ENCODE measurements at regions not wholly inside any gene's neighbourhood (a gene's known extent, or its start where the extent isn't known, plus 50 kb on each side); places are given as distances from the start of the nearest gene placed in this dataset.

DNA sequence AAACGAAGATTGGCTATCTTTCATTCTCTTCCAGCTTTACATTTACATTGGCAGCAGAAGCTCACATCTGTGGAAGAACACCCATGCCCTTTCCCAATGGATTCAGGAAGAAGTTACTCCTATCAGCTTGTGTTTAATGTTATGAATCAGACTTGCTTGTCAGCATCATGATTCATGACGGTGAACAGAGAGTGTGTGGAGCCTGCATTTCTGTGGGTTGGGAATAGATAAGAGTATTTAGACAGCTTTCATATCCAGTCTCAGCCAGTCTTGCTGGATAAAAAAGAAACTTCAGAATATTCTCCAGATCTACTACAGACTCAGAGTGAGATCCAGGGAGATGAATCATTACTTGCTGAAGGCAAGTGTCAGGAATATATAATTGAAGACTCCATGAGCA lies 812.9 kb upstream of the ZNF608 start:
- peak; percentile 78 for DNase-seq (ENCODE audit: low read depth)

DNA sequence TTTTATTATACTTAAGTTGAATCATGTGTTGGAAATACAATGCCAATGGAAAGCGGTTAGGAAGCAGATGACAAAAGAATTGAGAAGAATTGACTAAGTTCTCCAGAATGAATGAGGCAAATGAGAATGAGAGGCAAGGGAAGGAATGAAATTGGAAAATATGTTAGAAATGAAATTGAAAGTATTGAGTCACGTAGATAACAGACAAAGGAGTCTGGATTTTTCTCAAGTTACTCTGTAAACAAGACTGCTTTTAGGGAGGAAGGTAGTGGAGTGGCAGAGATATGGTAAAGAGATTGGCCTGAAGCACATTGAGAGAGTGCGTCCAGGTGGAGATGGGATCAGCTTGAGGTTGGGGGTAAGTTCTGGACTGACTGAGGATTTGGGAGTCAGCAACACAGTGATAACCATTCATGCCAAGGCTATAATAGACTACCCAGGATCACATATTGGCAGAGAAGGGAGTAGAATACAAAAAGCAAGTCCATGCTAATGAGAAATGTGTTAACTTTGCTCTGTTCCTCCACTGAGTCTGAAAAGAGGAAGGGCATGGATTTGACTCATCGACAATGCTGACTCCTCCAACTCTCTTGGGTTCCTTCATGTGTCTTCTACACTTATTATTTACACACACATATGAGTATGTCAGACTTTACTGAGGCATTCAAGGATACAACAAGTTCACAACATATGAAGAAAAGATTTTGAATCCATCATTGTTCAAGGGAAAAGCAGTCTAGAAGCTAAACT lies 814.2 kb upstream of the ZNF608 start:
- no peak for DNase-seq (ENCODE audit: low read depth)

DNA sequence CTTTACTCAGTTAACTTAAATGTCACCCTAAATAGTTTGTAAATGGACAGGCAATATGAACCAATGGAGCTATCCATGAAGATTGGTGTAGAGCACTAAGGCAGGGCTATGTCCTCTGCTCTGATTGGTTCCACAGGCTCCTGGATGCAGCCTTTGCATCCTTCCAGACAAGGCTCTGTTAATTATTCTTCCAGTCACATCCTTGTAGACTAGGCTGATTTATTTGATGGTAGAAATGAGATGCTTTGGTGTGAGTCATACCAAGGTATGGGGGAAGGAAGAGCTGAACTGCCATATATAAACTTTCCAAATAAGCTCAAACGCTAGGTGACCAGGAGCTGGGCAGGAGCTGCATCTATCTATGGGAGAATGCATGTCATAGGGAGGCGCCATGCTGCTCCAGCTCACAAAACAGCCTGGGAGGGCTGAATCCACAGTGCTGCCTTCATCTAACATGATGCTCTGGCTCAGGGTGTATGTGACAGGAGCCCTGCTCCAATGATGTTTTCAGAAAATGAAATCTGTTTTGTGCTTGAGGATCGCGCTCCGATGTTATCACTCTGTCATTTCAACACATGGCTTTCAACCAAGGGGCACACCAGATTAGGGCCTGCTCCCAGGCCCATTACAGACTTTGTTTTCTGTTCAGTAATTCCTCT lies 818.0 kb upstream of the ZNF608 start:
- DNase-seq (ENCODE audit: low read depth), result no peak

DNA sequence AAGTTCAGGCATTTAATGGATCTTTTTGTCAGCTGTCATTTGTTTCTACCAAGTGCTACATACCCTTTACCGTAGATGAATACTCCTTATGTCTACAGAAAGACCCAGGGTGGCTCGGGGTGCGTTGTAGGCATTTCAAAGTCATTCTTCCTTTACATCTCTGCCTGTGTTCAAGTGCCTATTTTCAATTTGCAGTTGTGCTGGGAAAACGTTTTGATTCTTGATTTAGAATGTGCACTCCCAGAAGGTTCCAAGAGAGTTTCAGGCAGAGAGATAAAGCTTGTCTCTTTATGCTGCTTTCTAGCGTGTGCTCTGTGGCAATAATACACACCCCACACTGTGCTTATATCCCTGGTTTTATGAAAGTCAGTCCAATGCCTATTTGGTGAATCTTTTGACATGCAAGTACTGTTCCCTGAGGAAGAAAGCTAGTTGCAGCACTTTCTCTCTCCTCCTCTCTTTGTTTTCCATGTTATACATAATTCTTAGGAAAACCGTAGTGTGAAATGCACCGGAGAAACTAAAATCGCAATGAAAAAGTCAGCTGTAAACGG lies 828.1 kb upstream of the ZNF608 start:
- DNase-seq (ENCODE audit: low read depth), result no peak

DNA sequence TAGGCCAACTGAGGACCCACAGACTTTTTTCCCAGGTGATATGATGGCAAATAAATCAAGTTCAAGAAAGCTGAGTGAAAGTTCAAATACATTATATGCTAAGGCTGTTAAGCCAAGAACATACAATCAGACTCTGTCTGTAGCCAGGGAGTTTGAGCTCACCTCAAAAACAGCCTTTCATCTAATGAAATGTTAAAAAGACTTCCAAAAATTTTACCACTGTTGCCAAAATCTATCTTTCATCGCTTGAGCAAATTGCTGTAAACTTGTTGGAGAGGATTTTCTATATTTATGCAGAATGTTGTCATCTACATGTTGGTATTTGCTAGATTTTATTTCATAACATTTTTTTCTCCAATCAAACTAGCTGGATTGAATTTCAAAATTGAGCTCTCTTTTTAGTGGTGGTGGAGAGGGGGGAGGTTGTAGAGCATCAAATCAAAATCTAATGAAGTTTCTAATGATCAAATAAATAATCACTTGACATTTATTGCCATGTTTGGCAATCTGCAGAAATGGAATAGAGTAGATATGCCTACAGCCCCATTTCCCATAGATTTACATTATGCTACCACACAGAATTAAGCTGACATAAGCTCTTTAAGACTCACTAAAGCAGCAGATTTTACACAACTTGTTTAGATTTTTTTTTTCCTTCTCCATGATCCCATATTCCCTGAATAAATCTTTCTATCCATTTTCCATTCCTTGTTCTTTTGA lies 828.9 kb upstream of the ZNF608 start:
- no peak for DNase-seq (ENCODE audit: low read depth)

DNA sequence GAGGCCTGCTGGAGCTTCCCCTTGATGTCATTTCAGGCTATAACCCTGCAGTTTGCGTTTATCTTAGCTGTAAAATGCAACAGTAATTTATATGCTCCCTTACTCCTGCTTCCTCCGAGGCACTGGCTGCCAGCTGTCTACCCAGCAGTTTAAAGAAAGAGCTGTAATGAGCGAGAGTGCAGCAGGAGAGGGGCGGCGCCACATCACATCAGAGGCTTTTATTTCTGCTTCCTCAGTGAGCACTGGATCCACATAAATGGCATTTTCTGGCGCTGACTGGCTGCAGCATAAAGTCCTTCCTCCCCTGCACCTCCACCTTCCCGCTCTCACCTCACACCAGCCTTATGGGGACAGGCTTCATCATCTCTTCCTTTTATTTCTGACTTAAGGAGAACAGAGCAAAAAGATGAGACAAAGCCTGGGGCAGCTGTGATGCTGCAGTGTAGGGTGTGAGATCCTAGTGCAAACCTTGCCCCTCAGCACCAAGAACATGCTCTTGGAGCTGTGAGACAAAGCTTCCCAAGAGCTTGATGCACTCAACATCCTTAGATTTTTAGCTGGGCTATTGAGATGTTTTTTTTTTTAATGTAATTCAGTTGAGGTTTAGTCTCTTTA lies 829.6 kb upstream of the ZNF608 start:
- DNase-seq (ENCODE audit: low read depth), result no peak

DNA sequence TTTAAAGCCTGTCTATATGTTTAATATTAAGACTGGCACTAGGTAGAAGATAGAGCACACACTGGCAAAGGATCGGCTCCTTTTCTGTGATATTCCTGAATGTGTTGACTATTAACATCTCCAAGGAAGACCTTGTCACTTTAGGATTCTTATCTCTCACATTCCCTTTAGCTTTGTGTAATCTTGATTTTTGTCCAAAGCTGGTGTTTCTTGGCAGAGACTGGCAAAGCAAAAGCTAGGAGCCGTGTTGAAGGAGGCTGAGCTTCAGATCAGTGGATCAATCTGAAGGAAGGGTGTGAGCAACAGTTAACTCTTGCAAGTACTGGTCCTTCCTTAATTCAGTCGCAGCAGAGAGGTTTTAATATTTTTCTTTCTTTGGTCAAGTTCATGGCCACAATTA lies 830.4 kb upstream of the ZNF608 start:
- no peak for DNase-seq (ENCODE audit: low read depth)

DNA sequence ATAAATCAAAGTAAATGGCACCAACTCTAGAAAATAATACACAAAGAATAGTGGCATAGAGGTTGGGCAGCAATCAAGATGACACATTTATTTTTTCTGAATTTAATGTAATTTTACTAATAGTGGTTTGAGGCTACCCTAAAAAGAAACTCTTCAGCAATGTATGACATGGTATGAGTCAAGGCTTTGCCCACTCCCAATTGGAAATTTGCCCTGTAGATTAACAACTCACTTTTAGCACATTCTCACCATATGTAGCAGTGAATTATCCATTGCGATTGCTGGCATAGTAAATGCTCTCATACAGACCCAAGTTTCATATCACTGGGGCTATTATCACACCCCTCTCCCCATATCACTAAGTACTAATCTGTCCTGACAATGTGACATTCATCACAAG lies 832.1 kb upstream of the ZNF608 start:
- DNase-seq (ENCODE audit: low read depth), result no peak

DNA sequence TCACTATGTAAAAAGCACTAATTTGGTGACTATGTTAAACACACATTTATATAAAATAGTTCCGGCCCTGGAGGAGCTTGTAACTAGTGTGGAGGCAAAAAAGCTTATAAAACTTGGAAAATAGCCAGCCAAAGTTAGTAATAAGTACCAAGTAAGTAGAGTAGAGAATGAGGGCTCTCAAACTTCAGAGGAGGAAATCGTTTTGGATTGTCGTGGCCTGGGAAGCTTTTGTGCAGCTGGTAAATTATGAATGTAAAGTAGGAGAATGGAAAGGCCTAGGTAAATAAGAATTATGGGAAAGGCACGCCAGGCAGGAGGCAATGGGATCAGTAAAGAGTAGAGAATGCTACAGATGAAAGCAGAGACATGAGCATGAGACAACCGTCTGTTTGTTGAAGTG lies 832.7 kb upstream of the ZNF608 start:
- DNase-seq (ENCODE audit: low read depth), result no peak

DNA sequence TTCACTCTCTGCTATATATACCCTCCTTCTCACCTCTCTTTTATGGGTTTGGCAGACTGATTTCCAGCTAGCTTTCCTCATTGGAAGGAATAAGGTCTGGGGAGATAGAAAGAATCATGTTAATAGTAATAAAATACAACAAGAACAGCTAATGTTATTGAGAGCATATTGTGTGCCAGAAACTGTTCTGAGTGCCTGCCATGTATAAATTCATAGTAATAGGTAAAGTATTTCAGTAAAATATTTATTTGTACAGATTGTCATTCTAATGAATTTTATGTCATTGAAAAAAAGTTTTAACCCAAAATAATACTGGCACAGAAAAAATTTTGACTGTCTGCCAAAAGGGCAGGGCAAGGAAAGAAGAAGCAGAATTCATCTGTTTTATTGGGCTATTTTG lies 834.9 kb upstream of the ZNF608 start:
- DNase-seq (ENCODE audit: low read depth), result no peak

DNA sequence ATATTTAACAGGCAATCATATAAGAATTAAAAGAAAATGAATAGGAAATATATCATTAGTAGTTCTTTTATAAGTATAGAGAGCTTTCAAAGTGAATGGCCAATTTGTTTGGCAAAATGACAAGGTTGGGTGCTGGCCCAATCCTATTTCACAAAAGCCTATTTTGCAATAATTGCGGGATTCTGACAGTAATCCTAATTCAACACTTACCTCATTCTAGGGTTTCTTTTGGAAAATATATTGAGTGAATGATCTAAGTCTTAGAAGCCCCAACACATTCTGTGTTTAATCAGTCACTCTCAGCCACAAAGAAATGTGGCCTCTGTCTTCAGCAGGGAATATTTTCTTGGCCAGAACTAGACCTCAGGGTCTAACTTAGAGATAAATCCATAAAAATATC lies 835.9 kb upstream of the ZNF608 start:
- peak; percentile 58 for DNase-seq (ENCODE audit: low read depth)

DNA sequence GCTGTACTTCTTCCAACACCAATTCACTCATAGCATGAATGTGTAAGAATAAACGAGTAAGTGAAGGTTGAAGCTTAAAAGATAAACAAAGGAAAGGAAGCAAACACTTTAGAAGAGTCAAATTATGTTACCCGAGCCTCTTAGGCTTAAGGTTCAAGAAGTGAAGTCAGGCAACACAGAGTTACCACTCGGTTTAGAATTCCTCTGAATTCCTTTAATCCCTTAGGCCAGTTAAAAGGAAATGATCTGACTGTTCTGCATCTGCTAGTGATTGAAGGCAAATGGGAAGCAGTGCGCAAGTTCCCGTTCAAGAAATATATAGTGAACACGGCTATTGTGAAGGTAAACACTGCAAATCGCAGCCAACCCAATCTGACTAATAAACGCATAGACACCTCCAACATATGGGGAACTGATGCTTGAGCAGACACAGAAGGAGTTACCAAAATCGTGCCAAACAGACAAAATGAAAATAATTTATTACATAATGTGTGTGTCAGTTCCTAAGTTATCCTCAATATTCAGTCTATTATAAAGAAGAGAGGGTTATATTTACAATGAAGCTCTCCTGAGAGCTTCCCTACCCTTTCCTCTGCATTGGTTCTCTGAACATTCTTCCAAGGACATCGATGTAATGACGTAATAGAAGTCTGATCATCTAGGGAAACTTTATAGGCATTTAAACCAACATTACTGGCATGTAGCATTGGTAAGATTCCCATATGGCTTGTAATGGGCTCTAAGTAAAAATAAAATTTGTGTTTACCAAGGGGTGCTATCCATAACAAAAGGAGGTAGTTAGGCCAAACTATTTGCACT lies 837.1 kb upstream of the ZNF608 start:
- no peak for DNase-seq (ENCODE audit: low read depth)

DNA sequence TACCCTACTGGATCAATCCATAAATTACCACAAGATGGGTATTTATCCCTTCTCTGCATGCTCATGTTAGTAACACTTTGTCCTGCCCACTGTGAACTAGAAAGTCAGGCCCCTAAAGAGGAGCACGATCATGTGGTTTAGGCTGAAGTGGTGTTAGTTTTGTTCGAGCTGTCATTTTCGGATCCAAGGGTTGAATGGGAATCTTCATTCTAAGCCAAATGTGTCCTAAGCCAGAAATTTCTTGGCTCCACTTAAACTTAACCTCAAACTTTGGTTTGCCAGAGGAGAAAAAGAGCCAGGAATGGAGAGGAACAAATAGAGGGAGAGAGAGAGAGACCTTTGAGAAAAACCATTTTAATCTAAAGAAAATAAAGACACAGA lies 837.7 kb upstream of the ZNF608 start:
- DNase-seq (ENCODE audit: low read depth), result peak; percentile 58

DNA sequence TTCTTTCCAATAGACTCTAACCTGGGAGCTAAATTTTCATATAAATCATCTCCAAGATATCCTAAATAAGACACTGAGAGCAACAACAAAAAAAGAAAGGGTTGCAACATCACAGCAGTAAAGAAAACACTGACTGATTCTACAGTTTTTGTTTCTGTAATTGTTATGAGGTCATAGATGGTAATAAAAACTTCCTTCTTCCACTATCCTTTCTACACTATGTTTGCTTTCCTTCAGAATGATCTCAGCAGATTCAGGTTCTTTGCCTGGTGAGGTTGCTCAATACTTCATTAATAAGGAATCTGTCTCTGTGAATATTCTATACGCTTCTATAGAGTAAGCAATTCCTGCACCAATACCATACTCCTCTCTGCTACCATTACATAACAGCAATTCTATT lies 835.6 kb upstream of the GRAMD2B start:
- DNase-seq (ENCODE audit: low read depth), result no peak

DNA sequence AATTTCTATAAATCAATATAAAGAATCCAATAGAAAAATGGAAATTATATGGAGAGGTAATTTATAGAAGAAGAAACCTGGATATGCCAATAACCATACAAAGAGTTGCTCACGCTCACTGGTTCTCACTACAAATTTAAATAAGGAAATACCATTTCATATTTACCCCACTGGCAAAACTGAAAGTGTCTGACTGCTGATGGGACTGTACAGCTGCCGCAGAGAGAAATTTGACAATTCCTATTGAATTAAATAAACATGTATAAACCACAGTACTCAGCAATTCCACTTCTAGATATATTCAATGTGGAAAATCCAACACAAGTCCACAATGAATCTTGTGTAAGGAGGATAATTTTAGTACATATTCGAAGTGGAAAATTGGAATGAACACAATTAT lies 830.4 kb upstream of the GRAMD2B start:
- DNase-seq (ENCODE audit: low read depth), result no peak

DNA sequence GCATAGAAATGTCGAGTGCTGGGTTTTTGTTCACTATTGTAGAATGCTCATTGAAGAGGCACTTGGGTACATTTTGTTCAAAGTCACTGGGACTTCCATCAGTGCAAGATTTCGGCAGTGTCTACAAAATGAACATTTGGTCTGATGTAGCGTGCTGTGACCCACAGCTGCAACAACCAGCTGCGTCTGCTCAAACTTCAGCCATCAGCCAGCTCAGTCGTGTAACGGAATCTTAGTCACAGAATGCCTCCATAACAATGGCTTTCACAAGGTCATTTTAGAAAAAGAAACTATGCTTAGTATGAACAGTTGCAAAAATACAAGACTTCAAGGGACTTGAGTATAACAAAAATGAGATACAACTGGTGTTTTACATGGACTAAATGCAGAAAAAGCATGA lies 828.1 kb upstream of the GRAMD2B start:
- no peak for DNase-seq (ENCODE audit: low read depth)

DNA sequence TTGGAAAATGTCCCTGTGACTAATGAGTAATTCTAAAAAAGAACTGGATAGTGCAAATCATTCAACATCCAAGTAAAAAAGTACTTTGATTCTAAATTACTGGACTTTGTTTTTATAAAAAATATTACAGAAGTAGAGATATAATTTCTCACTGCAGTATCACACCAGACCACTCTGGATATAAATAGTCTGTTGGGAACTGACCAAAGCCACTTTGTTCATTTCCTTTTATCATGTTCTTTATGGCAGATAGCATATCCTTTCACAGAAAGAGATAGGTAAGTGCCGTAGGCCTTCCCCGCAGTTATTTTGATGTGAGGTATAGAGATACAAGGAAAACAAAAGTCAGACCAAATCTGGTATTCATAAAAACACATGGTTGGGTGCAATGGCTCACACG lies 827.4 kb upstream of the GRAMD2B start:
- DNase-seq (ENCODE audit: low read depth), result no peak

DNA sequence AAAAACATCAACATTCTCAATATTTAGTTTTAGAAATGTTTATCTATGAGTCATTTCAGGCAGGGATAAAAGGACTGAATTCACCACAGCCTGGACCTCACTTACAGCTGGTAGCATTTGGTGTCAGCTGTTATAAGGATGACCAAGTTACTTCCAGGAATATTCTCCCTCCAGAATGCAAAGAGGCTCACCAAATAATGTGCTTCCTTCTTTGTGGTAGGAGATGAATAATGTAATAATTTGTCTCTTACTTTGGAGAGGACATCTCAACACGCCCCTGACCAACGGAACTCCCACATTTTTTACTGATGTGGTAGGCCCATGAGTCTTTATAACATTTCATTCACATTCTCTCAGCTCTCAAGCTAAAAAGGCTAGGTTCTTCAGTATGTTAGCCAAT lies 825.9 kb upstream of the GRAMD2B start:
- peak; percentile 43 for DNase-seq (ENCODE audit: low read depth)

DNA sequence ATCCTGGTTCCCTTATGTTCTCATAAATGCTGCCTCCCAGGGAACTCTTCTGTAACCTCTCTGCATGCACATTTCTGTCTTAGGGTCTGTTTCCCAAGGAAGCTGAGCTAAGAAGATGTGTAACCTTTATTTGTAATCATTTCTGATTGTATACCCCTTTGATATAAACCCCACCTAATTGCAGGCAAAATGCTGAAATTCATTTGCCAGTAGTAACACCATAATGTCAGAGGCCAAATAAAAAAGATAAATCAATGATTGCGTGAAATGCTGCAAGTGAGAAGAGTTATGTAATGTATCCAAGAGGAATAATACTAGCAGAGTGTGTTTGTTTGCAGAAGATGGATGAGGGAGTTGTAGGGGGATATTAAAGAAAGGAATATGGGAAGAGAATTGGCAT lies 822.6 kb upstream of the GRAMD2B start:
- no peak for DNase-seq (ENCODE audit: low read depth)

DNA sequence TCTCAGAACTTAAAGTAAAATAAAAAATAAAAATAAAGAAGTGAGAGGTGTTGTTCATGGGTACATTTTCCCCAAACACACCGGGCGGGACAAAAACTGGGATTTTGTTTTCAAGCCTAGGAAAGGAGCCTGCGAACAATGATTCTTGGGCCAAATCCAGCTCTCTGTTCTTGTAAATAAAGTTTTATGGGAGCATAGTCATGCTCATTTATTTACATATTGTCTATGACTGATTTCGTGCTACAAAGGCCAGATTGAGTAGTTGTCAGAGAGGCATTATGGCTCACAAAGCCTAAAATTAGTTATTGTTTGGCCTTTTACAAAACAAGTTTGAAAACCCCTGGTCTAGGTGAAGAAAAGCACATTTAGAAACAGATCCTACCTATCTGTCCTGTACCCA lies 821.0 kb upstream of the GRAMD2B start:
- no peak for DNase-seq (ENCODE audit: low read depth)

DNA sequence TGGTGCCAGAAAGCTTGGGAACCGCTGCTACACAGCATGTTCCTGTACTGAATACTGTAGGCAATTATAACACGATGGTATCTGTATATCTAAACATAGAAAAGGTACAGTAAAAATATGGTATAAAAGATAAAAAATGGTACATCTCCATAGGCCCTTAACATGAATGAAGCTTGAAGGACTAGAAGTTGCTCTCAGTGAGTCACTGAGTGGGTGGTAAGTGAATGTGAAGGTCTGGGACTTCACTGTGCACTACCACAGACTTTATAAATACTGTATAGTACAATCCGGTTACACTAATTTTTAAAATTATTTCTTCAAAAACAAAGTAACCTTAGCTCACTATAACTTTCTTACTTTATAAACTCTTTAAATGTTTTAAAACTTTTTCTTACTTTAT lies 819.9 kb upstream of the GRAMD2B start:
- no peak for DNase-seq (ENCODE audit: low read depth)

DNA sequence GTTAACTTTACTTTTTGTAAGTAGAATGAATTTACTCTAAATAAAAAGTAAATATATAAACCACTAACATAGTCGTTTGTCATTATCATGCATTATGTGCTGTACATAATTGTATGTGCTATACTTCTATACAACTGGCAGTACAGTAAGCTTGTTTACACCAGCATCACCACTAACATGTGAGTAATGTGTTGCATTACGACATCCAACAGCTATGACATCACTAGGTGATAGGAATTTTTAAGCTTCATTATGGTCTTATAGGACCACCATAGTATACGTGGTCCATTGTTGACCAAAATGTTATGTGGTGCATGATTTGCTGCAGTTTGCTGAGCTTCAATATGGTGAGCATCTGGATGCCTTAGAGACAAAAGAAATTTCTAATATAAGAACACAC lies 819.1 kb upstream of the GRAMD2B start:
- DNase-seq (ENCODE audit: low read depth), result no peak
